GM19372 (cell line): ENCODE measurements at regions not wholly inside any gene's neighbourhood (a gene's known extent, or its start where the extent isn't known, plus 50 kb on each side); places are given as distances from the start of the nearest gene placed in this dataset.

Experiments used
- ATAC-seq: cut with Tn5 transposase; IDR thresholded peaks from one replicate; pipeline ENCODE4 v1.9.1; 2021; ENCODE audit warnings: mild to moderate bottlenecking, low read depth, moderate library complexity; ENCODE audit not compliant: unreplicated experiment

DNA sequence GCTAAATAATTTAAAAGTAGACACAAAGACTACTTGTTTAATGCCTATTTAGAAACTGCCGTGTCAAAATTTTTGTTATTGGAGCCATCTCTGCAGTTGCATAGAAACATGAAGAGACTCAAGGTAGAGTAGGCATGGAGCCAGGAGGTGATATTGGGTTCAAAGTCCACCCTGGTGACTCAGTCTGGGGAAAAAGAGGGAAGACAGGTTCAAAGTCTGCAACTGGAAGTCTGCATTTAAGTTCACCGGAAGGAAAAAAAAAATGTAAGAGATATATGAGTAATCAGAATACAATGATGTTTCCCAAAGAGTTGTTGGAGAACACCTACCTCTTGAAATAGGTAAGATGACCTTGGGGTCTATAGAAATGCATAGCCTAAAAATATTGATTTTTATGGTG, 67.4 kb upstream of the QRFPR start:
- ATAC-seq: no peak

DNA sequence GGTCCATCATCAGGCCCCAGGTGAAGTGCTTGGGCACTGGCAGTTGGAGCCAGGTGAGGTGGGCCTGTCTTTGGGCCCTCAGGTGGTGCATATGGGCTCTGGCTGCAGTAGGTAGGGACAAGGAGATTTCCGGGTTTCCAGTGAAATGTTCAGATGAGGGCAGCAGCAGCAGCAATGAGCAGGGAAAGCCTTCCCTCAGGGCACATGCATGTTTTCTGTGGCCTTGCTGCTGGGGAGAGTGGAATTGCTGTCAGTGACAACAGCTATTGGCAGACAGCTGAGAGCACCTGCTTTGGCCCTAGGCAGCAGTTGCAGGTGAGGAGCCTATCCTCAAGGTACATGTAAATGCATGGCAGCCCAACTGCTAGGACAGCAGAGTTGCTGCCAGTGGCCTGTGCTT, 58.9 kb upstream of the QRFPR start:
- ATAC-seq: no peak
